NCI-H526 (cell line): ENCODE measurements at regions not wholly inside any gene's neighbourhood (a gene's known extent, or its start where the extent isn't known, plus 50 kb on each side); places are given as distances from the start of the nearest gene placed in this dataset.
"Not testable (repeated sequence)": the region's sequence is repeated elsewhere in the genome, so short reads cannot be mapped to it uniquely, and the experiment has no call there.

Source experiments
- DNase-seq, 2 experiments: peaks; one replicate each; lab custom pipeline; 2025; lab: John Stamatoyannopoulos, UW

DNA sequence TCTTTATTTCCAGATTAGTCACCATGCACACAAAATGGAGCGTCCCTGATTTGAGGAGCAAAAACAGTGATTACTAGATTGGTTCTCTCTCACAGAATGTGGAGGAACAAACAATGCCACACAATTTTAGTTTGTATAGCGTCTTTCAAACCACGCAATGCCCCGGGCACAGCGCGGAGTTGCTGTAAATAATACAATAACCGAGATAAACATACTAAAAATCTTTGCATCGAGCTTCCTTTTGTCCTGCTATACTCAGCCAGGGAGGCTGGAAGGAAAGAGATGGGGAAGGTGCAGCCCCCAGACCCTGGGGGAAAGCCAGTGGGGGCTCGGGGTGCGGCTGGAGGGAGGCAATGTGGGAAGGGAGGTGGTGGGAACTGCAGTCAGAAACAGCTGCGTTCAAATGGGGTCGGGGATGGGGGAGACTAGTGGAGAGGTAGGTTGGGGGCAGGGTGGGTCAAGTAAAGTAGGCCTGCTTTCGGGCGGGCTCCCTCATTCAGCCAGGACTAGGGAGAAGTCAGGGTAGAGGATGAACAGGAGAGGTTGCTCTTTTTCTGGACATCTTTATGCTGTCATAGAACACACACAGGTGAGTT, 366.3 kb downstream of the RPS6KC1 start:
- no peak for DNase-seq

DNA sequence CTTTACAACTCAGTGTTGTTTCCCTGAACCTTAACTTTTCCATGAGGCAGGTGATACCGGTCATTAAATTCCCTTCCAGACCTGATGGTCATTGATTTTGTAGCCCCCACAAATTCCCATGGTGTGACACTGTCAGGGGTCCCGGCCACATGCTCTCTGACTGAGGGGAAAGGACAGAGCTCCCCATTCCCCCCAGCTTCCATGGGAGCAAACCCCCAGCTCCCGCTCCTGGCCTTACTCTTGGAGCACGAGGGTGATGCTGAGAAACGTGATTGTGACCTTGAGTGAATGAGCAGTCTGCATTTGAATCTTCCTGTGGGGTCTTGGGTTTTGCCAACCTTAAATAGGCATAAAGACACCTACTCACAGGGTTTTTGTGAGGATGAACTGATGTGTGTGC, 366.8 kb downstream of the RPS6KC1 start:
- DNase-seq: no peak

DNA sequence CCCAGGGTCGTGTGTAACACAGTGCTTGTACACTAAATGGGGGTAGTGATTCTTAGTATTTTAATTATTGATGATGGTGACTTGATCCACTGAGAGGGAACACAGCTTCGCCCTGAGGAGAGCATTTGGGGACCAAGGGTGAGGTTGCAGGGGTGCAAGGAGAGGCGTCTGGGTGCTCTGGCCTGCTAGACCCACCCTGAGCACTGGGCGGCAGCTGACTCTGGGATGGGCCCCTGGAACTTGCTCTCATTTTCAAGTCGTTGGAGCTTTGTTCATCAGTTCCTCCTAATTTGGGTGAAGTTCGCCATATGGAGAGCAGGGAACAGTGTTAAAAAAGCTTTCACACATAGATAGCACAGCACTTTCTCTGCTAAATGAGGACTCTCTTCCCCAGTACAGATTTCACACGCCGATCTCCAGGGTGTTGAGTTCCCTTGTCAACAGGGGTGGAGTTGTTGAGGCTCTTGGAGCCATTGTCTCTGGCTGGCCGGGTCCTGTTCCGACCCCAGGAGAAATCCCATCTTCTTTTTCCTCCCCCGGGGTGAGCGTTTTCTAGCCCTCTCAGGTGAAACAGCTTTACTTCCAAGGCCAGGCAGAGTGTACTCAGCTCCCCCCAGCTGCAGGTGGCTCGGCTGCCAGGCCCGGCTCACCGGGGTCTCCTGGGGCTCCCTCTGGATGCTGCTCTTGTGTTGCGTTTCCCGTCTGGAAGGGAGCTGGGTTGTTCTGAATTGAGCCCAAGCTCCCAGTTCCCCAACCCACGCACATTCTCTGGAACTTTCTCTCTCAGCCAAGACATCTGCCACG, 367.4 kb downstream of the RPS6KC1 start:
- no peak for DNase-seq

DNA sequence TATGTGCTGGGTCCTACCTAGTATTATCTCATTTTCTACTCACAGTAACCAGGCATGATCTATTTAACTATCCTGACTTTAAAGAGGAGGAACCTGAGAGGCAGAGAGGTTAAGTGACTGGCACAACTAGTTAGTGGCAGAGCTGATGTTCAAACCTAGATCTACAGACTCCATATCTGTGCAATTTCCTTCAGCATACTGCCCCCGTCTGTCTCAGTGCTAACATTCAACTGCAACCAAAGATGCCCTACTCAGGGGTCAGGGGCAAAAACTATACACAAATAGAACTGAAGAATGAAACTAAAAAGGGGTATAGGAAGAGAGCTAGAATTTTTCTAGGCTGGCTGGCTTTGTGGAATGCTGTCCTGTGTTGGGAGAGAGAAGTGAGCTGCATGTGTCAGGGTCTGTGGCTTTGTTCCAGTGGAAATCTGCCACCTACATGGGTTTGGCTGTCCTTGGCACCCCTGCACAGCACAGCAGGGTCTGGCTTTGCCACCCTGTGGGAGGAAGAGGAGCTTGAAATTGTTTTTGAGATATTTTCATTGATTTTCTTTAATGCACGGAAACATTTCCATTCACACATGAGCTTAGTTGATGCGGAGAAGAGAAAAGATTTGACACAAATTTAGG, 368.5 kb downstream of the RPS6KC1 start:
- no peak for DNase-seq

DNA sequence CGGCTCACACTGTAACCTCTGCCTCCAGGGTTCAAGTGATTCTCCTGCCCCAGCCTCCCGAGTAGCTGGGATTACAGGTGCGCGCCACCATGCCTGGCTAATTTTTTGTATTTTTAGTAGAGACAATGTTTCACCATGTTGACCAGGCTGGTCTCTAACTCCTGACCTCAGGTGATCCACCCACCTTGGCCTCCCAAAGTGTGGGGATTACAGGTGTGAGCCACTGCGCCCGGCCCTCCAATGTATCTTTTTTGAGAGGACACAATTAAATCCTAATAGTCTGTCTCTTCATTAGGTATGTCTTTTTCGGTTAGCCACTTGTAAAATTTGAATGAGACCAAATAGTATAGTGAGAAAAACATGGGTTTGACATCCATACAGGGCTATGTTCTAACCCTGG, 370.1 kb downstream of the RPS6KC1 start:
- DNase-seq: not testable (repeated sequence)

DNA sequence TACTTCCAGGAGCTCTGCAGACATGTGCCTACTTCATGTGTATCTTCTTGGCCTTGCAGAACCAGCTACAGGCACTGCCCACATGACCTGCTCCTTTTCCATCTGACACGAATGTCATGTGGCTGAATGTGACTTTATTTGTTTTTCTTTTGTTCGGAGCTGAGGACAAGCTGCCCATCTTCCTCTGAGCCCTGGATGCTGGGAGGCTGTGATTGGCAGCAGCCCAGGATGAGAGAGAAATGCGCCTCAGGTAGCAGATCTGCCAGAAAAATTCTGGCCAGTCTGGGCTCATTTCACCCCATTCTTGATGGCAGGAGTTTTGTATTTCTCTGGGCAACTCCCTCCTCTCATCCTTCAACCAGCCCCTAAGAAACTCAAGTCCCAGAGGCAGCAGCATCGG, 372.0 kb downstream of the RPS6KC1 start:
- no peak for DNase-seq

DNA sequence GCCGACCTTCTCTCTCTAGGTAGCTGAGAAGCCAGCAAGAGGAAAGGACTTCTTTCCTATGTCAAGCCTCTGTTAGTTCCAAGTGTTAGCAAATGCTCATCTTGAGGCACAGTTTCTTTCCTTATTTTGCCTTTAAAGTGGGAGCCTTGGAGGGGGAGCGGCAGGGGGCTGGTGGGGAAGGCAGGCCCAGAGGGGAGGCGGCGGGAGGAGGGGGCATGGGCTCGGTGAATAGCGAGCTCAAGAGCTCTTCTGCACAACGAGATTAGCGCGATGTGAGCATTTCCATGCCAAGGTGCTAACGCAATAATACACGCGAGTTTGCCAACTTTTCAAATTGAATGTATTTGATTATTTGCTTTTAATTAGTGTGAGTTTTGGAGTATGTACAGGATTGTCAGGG, 372.6 kb downstream of the RPS6KC1 start:
- no peak for DNase-seq

DNA sequence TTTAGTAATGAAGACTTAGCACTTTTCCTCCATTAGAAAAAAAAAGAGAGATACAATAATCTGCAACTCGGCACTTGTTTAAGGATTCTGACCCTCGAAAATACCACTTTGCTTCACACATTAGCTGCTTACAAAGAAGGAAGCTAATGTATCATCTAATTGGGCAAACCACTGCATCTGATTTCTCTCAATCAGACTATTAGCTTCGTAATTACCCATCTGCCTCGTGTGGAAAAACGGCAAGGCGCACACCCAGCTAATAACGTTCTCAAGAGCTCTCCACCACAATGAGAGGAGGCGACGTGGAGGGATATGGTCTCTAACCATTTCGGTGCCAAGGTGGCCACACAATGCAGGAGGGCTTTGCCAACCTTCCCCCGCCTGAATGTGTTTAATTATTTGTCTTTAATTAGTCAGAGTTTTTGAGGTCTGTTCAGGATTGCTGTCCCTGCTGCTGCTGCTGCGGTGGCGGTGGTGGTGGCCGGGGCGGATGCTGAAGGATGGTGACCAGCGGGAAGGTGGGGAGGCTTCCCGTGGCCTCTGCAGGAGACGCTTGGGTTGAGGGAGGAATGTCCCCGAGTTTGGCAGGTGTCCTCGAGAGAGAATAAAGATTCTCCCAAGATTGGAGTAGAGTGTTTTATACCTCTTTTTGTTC, 374.5 kb downstream of the RPS6KC1 start:
- no peak for DNase-seq

DNA sequence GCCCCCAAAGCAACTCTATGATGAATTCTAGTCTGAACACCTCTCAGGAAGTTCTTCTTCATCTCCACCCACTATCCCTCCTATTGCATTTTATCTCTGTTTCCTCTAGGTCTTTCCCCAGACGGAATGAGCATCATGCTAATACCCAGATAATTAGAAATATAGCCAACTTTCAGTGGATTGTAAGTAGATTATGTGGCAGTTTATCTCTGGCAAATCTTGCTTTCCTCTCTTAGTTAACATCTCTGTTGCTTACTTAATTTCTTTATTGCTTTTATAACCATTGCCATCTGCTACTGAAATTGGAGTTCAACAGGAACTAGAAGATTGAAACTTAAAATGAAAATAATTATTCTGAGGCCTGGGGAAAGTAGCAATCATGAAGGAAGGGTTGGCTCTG, 378.6 kb downstream of the RPS6KC1 start:
- DNase-seq: no peak

DNA sequence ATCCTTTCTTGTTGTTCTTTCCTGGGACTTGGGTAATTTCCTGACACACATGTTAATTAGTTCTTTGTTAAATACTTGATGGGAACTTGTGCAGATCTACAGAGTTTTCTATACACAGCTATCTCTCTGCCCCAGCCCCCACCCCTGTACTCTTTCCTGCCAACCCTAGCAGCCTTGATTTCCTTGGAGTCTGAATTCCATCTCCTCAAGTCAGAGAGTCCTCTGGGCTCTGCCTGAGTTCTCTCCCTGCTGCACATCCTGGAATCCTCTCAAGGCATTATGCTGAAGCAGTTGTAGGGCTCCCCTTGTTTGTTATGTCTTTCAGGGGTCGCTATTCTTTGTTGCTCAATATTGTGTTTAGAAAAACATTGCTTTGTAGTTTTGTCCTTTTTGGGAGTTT, 384.7 kb downstream of the RPS6KC1 start:
- DNase-seq: no peak

DNA sequence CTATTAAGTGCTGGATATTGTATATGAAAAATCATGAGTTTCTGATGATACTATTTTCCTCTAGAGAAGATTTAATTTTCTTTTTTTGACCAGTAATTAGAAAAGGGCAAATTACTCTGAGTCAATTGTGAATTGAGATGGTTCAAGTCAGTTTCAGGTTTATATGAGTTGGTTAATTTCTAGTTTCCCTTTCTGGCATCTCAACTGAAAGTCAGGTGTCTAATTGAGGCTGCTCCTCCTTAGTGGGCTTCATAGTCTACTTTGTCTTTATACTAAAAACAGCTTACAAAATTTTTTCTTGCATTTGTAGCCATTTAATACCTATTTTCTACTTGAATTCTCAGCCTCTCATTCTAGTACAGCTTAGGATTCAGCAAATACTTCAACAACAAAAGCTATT, 387.3 kb downstream of the RPS6KC1 start:
- DNase-seq: no peak

DNA sequence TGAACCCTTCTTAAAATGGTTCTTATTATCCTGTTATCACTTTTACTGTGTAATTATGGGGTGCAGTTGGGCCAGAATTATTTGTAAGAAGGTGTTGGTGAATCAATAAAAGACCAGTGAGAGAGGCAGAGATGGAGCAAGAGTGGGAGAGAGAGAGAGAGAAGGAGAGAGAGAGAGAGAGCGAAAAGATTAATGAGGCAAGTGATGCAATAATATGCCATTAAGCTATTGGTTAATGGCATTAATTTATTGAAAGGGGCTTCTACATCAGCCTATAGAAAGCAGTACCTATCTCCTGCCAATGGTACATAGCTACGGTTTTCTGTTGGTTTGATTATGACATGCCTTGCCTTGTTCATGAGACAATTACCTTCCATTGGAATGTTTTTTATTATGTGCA, 388.7 kb downstream of the RPS6KC1 start:
- no peak for DNase-seq

DNA sequence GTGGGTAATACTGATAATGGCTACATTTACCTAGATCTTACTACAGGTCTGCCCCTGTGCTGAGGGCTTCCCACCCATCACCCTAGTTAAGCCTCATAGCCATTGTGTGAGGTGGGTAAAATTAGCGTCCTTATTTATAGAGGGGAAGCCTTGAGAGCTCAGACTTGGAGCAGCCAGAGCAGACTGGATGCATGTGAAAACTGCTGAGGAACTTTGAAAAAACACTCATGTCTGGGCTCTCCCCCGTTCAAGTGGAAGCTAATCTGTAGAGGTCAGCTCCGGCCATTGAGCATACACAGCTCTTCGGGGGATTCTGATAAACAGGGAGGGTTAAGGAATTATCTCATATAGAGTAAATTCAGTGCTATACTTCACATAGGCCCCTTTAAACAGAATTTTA, 389.7 kb downstream of the RPS6KC1 start:
- no peak for DNase-seq

DNA sequence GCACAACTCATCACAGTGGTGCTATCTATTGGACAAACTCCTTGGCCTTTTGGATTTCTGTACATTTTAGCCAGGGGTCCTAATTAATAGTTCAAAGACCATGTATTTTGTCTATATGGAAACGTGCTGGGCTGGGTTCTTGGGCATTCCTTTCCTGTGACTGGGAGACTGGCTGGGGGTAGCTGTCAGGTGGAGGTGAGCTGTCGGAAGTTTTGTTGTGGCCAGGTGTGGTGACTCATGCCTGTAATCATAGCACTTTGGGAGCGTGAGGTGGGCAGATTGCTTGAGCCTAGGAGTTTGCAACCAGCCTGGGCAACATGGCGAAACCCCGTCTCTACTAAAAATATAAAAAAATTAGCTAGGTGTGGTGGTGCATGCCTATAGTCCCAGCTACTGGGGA, 392.4 kb downstream of the RPS6KC1 start:
- DNase-seq: no peak

DNA sequence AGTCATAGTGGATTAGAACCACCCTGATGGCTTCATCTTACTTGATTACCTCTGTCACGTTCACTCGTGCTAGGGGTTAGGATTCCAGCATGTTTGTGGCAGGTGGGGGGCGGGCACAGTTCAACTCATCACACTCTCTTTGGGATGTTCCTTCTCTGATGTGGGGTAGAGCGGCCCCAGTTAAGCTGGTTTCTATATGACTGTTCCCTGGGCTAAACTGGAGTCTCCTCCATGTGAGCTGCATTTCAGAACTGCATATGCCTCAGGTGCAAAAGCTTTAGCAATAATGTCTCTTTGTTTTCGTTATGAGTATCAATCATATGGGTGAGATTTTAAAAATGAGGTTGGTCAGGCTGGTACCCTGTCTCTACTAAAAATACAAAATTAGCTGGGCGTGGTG, 393.2 kb downstream of the RPS6KC1 start:
- DNase-seq: no peak

DNA sequence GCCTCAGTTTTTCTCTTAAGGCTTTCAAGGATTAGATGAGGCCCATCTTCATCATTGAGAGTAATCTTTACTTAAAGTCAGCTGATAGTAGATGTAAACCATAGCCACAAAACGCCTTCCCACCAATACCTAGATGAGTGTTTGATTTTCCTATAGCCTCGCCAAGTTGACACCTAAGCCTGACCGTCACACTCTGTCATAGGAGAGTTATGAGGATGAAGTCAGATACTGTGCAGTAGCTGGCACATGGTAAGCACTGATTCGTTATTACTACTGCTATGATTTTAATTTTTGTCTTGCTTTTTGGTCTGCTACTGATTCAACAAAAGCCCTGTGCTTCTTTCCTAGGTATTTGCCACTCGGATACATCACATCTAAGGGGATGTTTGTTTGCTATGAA, 395.5 kb downstream of the RPS6KC1 start:
- no peak for DNase-seq

DNA sequence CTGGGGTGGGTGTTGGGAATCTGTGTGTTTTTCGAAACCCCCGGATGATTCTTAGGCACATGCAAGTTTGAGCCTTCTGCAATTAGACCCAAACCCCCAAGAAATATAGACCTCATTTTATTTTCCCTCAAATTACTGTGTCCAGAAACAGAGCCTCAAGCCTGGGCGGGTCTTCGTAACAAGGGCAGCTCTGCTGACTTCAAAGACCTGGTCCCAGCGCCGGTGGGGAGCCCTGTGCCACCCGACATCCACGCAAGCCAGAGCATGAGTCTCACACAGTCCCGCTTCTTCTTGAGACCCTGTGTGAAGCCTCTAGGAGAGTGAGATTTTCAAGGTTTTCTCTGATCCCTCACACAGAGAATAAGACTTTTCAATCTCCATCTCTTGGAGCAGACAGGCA, 397.3 kb downstream of the RPS6KC1 start:
- DNase-seq: no peak

DNA sequence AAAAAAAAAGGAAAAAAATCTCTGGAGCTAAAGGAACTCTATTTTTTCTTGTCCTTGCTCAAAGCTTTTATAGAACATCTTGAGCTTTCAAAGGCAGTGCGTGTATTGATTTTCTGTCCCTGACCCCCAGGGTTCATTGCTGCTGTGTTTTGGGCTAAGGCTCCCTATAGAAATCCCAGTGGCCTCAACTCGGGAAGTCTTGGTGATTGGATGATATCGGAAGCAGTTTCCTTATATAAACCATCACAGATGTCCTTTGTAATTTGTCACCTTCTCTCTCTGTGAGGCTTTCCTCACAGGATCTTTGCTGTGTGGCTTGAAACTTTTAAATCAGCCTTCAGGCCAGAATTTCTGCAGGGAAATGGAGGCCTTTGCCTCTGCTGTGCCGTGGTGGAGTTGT, 397.7 kb downstream of the RPS6KC1 start:
- no peak for DNase-seq

DNA sequence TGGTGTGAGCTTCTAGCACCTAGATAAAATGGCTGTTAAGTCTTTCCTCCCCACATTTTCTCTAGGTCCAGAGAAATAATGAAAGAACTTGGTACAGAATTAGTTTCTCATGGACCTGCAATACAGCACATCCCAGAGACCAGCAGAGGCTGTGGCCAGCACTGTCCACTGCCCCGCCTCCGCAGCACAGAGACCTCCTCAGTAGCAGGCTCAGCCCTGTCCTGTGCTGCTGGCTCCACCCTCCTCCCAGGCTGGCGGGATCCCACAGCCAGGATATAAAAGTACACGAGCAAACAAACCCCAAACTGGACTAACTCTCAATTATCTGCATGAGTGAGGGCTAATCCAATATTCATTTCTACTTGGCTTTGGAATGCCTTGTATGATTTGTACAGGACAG, 401.5 kb downstream of the RPS6KC1 start:
- DNase-seq: no peak

DNA sequence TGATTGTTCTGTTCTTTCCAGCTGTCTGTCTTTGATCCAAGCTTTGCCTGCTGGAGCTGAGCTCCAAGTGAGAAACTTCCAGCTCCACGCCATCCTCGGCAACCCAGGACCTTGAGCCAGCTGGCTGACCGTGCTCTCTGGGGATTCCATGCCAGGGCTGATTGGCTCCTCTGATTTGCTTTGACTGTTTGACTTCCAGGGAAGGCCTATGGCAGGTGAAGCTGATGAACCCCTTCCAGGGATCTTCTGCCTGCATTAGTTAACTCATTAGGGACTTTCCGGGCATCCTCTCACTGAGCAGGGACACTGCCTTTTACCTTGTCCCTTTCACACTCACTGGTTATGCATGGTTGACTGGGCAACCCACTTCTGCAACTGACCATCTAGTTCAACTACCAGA, 406.1 kb downstream of the RPS6KC1 start:
- no peak for DNase-seq

DNA sequence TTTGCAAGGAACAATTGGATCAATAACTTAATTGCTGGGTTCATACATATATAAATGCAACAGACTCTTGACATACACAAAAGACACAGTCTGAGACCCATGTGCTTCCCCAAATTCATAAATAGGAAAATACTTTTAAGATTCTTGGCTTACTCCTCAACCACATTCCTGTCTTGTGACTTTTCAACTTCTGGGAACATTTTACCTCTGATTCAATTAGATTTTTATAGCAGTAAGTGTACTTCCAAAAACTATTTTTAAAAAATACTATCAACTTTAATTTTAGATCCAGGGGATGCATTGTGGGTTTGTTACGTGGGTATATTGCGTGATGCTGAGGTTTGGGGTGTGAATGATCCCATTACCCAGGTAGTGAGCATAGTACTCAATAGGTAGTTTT, 406.7 kb downstream of the RPS6KC1 start:
- DNase-seq: no peak

DNA sequence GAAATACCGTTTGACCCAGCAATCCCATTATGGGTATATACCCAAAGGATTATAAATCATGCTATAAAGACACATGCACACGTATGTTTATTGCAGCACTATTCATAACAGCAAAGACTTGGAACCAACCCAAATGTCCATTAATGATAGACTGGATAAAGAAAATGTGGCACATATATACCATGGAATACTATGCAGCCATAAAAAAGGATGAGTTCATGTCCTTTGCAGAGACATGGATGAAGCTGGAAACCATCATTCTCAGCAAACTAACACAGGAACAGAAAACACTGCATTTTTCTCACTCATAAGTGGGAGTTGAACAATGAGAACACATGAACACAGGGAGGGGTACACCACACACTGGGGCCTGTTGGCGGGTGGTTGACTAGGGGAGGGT, 411.3 kb downstream of the RPS6KC1 start:
- DNase-seq: not testable (repeated sequence)
